ENCODE measurements at regions not wholly inside any gene's neighbourhood (a gene's known extent, or its start where the extent isn't known, plus 50 kb on each side); places are given as distances from the start of the nearest gene placed in this dataset.

- TF ChIP-seq, protein P1, sequence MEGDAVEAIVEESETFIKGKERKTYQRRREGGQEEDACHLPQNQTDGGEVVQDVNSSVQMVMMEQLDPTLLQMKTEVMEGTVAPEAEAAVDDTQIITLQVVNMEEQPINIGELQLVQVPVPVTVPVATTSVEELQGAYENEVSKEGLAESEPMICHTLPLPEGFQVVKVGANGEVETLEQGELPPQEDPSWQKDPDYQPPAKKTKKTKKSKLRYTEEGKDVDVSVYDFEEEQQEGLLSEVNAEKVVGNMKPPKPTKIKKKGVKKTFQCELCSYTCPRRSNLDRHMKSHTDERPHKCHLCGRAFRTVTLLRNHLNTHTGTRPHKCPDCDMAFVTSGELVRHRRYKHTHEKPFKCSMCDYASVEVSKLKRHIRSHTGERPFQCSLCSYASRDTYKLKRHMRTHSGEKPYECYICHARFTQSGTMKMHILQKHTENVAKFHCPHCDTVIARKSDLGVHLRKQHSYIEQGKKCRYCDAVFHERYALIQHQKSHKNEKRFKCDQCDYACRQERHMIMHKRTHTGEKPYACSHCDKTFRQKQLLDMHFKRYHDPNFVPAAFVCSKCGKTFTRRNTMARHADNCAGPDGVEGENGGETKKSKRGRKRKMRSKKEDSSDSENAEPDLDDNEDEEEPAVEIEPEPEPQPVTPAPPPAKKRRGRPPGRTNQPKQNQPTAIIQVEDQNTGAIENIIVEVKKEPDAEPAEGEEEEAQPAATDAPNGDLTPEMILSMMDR (IDR thresholded peaks at IDR 0.05), result no peak
- TF ChIP-seq POLR2A (IDR thresholded peaks at IDR 0.05), result no peak
Observed at GRCh38 chr5:3326841-3327232, 268.8 kb upstream of the IRX1 start.

Measured in body of pancreas (tissue), 4 donors.